ES-I3 (cell line): ENCODE measurements at regions not wholly inside any gene's neighbourhood (a gene's known extent, or its start where the extent isn't known, plus 50 kb on each side); places are given as distances from the start of the nearest gene placed in this dataset.
"Not testable (repeated sequence)": the region's sequence is repeated elsewhere in the genome, so short reads cannot be mapped to it uniquely, and the experiment has no call there.

Experiments used
- H3K36me3 ChIP-seq: 2 replicates; pipeline ENCODE4 v1.6.1; 2013; ENCODE audit warnings: mild to moderate bottlenecking, low read length, control low read depth, moderate library complexity; ENCODE audit not compliant: insufficient read depth
- H3K4me1 ChIP-seq: 2 replicates; pipeline ENCODE4 v1.6.1; 2013; ENCODE audit warnings: mild to moderate bottlenecking, control low read depth, low read length; ENCODE audit not compliant: insufficient read depth
- H3K9ac ChIP-seq: 2 replicates; pipeline ENCODE4 v1.6.1; 2013; ENCODE audit warnings: low read depth, mild to moderate bottlenecking, low read length, moderate library complexity
- H3K9me3 ChIP-seq: 2 replicates; pipeline ENCODE4 v1.6.1; 2013; ENCODE audit warnings: mild to moderate bottlenecking, low read length, moderate library complexity; ENCODE audit not compliant: control insufficient read depth, insufficient read depth

DNA sequence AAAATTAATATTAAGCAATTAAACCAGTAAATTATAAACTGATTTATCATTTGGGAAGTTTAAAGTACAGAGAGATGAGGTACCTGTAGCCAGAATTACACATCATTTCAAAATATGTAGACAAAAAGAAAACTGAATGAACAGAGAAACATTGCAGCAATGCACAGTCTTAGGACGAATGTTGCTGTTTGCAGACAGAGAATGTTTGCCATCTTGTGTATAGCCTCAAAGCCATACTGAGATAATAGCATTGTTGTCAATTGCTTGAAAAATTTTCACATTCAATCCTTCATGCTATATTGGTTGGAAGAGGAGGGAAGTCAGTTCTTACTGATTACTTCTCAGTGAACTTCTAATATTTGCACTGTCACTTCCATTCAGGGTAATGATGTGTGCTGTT is 326.2 kb downstream of the PRR16 start:
- no peak overlapping the region for H3K9ac ChIP-seq
- no peaks in the 10 kb centered on the region for H3K4me1 ChIP-seq
- no peaks in the 10 kb centered on the region for H3K36me3 ChIP-seq
- no peaks in the 10 kb centered on the region for H3K9me3 ChIP-seq

DNA sequence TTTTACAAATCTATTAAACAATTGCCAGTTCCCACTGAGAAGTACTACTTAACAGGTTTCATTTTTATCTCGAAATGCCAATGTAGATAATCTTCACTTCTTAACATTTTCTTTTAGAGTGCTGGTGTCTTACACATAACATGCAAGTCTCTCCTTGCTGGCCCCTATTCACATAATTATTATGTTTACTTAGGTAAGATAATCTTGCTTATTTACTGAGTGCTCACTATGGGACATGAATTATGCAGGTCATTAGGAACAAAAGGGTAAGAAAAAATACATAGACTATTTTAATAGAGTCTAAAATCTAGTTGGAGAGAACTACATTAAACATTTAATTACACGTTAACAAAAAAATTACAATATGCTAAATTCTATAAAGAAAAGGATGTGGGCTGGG is 328.4 kb downstream of the PRR16 start:
- Histone ChIP-seq H3K36me3 (no peaks in the 10 kb centered on the region), H3K9ac (no peak overlapping the region), H3K4me1 (no peaks in the 10 kb centered on the region), H3K9me3 (no peaks in the 10 kb centered on the region)

DNA sequence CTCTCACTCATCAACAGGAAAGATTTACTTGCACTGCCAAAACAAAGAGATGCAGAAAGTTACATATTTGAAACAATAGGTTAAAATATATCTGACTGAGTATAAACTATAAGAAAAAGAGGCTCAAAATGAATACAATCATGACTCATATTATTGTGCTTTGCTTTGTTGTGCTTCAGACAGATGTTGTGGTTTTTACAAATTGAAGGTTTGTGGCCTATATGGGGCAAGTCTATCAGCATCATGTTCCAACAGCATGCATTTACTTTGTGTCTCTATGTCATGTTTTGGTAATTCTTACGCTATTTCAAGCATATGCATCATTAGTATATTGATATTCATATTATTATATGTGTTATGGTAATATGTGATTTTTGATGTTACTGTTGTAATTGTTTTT is 330.0 kb downstream of the PRR16 start:
- H3K9ac ChIP-seq, result no peak overlapping the region
- H3K9me3 ChIP-seq, result no peaks in the 10 kb centered on the region
- no peaks in the 10 kb centered on the region for H3K36me3 ChIP-seq
- H3K4me1 ChIP-seq, result no peaks in the 10 kb centered on the region

DNA sequence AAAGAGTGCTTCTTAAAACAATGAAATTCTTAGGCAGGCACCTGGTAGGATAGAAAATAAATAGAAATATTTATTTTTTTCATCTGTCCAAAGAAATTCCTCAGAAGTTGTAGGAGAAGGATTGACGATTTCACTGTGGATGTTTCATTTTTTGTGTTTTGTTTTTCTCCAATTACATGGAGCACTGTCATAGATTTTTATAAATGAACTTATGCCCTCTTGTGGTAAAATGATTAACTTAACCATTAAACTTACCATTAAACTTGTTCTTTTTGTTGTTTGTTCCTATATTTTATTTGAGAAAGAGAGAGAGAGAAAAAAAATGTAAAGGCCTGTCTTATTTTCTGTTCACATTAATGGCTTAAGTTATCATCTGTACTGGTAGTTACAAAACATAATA is 339.2 kb downstream of the PRR16 start:
- Histone ChIP-seq H3K4me1 (peaks cover 8% of the 10 kb centered on the region), H3K9ac (no peak overlapping the region), H3K36me3 (no peaks in the 10 kb centered on the region), H3K9me3 (no peaks in the 10 kb centered on the region)

DNA sequence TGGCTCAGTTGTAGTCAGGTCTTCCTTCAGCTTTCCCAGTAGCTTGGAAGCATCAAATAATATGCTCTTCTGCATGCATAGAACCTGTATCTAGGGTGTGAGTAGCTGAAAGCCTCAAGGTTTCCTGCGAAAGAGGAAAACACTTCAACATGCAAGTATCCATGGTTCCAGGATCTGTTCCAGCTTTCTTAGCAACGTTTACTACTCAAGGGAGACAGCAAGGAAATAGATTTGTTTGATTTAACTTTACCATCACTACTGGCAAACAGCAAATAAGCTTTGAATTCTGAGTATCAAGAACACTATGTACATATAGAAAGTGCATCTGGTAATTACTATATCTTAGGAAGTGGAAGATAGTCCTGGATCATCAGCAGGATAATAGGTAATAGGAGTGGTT is 341.0 kb downstream of the PRR16 start:
- Histone ChIP-seq H3K4me1 (peaks cover 8% of the 10 kb centered on the region), H3K9me3 (no peaks in the 10 kb centered on the region), H3K9ac (no peak overlapping the region), H3K36me3 (no peaks in the 10 kb centered on the region)

DNA sequence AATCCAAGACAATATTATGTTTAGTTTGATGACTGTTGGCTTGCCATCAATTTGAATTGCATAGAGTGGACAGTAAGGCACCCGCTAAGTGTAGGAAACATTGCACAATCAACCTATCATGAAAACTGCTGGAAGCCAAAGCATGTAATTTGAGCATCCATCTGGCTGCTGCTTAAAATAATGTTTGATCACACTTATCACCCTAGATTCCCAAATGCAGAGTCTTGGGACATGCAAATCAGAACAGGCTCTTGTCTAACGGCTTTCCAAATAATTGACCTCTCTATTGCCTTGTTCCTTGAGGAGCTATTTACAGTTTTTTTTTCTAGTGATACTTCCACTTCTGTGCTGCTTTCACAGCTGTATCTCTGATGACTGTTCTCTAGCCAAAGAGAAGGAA is 342.1 kb downstream of the PRR16 start:
- Histone ChIP-seq H3K36me3 (no peaks in the 10 kb centered on the region), H3K4me1 (peaks cover 8% of the 10 kb centered on the region), H3K9me3 (no peaks in the 10 kb centered on the region), H3K9ac (no peak overlapping the region)

DNA sequence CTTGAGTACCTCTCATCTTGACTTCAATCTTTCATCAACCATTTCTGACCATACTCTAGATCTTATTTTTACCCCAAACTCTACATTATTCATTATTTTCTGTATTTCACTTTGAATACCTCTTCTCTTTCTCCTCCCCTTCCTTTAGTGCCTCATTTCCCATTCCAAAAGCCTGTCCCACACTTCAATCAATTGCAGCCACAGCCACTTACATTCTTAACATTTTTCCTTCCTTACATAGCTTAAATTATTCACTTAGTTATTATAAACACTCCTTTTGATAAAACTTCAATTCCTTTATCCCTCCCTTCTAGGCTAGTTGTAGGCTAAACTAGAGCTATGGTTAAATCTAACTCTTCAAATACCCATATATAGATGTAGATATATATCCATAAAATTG is 344.0 kb downstream of the PRR16 start:
- Histone ChIP-seq H3K4me1 (peaks cover 8% of the 10 kb centered on the region), H3K9ac (no peak overlapping the region), H3K9me3 (no peaks in the 10 kb centered on the region), H3K36me3 (no peaks in the 10 kb centered on the region)

DNA sequence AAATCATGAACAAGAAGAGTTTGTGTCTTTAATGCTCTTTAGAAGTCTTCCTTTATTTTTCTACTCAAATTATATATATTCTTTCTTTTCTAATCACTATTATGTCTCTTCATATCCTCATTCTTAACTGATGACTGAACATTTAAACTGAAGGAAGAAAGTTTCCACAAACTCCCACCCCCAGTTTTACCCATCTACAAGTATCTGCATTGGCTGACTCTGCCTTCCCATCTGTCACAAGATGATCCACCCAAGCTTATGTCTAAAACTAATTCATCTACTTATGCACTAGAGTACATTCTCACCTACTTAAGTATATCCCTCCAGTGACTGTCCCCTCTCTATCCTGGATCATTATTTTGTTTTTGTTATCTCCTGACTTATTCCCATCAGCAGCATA is 344.5 kb downstream of the PRR16 start:
- Histone ChIP-seq H3K9ac (no peak overlapping the region), H3K4me1 (peaks cover 8% of the 10 kb centered on the region), H3K9me3 (no peaks in the 10 kb centered on the region), H3K36me3 (no peaks in the 10 kb centered on the region)

DNA sequence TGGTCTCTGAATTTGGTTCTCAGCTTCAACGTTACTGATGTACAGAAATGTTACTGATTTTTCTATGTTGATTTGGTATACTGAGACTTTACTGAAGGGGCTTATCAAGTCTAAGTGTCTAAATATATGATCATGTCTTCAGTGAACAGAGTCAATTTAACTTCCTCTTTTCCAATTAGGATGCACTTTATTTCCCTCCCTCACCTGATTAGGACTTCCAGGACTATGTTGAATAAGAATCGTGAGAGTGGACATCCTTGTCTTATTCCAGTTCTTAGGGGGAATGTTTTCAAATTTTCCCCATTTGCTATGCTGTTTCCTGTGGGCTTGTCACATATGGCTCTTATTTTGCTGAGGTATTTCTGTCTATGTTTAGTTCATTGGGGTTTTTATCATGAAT is 349.5 kb downstream of the PRR16 start:
- Histone ChIP-seq H3K4me1 (no peaks in the 10 kb centered on the region), H3K9me3 (no peaks in the 10 kb centered on the region), H3K9ac (no peak overlapping the region)

DNA sequence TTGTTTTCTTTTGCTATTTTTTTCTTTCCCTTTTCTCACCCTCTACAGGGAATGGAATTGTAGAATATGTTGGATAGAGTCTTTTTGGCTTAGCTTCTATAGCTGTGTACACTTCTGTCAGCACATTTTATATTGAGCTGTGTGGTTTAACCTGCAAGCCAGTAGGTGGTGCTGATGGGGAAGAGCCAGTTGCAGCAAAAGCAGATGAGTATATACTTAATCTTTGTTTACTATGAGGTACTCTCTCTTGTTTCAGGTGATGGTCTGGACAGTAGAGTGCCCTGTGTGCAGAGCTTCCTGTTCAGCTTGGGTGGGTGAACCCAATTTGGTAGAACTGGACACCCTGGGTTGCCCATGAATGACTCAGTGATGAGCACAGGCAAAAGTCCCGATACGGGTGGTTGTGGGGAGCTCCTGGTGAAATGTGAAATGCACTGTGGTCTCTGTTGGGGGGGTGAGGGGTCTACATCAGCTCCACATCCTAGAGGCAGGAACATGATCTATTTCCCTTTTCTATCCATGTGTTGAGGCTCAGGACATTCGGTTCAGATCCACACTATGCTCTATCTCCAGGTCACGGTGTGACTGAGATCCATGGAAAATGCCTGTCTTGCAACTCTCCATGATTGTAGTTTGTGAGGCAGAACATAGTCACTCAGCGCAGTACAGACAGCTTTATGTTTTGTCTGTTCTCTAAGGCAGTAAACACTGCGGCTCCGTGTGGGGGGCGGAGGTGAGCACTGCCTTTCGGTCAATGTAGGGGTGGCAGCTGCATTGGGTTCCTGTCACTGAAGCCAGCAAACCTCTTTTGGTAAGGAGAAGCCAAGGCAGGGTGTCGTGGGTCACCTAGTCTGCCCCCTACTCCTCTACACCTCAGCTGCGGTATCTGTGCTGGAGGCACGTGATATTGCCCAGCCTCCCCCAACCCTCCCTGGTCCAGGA is 353.2 kb downstream of the PRR16 start:
- Histone ChIP-seq H3K9me3 (no peaks in the 10 kb centered on the region), H3K36me3 (no peaks in the 10 kb centered on the region), H3K9ac (no peak overlapping the region), H3K4me1 (no peaks in the 10 kb centered on the region)

More for the DNA sequence above, 349.5 kb downstream of the PRR16 start:
- H3K36me3 ChIP-seq, result no peaks in the 10 kb centered on the region

DNA sequence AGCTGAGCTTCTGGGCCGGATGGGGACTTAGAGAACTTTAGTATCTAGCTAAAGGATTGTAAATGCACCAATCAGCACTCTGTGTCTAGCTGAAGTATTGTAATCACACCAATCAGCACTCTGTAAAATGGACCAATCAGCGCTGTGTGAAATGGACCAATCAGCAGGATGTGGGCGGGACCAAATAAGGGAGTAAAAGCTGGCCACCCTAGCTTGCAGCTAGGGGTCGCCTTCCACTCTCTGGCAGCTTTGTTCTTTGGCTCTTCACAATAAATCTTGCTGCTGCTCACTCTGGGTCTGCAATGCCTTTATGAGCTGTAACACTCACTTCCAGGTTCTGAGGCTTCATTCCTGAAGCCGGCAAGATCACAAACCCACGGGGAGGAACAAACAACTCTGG is 354.0 kb downstream of the PRR16 start:
- no peaks in the 10 kb centered on the region for H3K9me3 ChIP-seq
- H3K4me1 ChIP-seq, result no peaks in the 10 kb centered on the region

DNA sequence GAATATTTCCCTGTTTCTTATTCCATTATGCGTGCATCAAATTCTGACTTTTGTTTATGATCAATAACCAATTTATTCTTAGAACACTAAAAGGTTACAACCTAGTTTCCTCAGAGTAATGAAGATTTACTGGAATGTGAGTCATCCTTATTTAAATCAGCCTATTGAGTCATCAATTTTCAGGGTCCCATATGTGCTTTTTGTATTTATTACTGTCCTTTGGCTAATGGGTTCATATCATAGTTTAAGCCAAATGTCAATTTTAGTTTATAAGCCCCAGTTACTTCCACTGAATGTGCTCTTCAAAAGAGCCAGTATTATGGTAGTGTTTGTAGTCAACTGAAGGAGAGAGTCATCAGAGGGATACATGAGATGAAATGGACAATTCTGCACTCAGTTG is 359.2 kb downstream of the PRR16 start:
- no peak overlapping the region for H3K9ac ChIP-seq
- no peaks in the 10 kb centered on the region for H3K9me3 ChIP-seq
- H3K36me3 ChIP-seq, result no peaks in the 10 kb centered on the region
- no peaks in the 10 kb centered on the region for H3K4me1 ChIP-seq

More for the DNA sequence above, 354.0 kb downstream of the PRR16 start:
- Histone ChIP-seq H3K36me3 (no peaks in the 10 kb centered on the region), H3K9ac (no peak overlapping the region)

DNA sequence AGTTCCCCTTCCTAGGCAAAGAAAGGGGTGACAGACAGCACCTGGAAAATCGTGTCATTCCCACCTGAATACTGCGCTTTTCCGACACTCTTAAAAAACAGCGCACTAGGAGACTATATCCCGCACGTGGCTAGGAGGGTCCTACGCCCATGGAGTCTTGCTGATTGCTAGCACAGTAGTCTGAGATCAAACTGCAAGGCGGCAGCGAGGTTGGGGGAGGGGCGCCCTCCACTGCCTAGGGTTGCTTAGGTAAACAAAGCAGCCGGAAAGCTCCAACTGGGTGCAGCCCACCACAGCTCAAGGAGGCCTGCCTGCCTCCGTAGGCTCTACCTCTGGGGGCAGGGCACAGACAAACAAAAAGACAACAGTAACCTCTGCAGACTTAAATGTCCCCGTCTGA is 367.5 kb downstream of the PRR16 start:
- H3K4me1 ChIP-seq, H3K9me3 ChIP-seq, H3K36me3 ChIP-seq: not testable (repeated sequence)
- peak overlapping the region; percentile 36 for H3K9ac ChIP-seq

DNA sequence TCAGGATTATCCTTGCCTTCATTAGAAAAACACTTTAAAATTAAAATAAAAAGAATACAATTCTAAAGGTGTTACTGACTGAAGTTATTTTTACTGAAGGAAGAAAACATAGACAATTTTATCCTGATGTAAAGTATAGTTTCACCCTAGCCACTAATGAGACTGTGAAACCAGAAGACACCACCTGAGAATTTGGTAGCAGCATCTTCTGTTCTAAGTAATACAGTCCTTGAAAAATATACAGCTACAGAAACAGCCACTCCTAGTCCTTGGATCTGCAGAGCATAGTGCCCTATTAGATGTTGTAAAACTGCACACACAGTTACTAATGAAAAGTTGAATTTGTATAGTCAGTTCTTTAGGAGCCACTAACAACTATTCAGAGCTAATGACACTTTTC is 377.7 kb downstream of the PRR16 start:
- Histone ChIP-seq H3K9ac (no peak overlapping the region), H3K4me1 (peaks cover 13% of the 10 kb centered on the region), H3K9me3 (no peaks in the 10 kb centered on the region), H3K36me3 (no peaks in the 10 kb centered on the region)

DNA sequence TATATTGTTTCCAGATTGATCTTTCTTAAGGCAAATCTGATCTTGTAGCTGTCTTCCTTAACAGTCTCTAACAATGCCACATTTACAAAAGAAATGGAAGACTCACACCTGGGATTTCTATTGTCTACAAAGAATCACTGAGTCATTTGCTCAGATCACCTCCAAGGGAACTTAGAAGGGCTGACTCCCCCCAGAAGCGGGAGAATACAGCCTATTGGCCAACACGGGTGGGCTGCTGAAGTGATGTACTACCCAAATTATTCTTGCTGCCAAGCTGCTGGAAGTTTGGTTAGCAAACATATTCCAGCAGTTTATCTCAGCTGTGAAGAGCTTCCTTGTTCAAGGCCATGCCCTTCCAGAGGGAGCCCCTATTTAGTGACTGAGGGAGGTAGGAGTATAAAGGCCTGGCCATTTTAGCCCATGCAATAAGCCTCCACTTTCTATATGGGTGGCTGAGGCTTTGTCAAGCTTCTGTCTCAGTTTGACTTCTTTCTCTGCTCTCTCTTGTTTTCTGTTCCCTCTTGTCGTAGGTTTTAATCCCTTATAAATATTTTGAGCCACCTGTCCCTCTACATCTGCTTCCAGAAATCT is 379.4 kb downstream of the PRR16 start:
- Histone ChIP-seq H3K36me3 (no peaks in the 10 kb centered on the region), H3K9me3 (no peaks in the 10 kb centered on the region), H3K4me1 (peaks cover 14% of the 10 kb centered on the region), H3K9ac (no peak overlapping the region)
